Hepatocyte (in vitro differentiated cells): ENCODE measurements at regions not wholly inside any gene's neighbourhood (a gene's known extent, or its start where the extent isn't known, plus 50 kb on each side); places are given as distances from the start of the nearest gene placed in this dataset.

Source experiments
- DNase-seq: peaks from one replicate; pipeline ENCODE4 v3.0.0-alpha.2; 2016; ENCODE audit warnings: low spot score
- H2AFZ ChIP-seq: fragments of 200-600 bp; sonication (generic); 2 replicates; pipeline ENCODE4 v1.6.0; 2016; ENCODE audit warnings: antibody characterized with exemption, mild to moderate bottlenecking
- H3K27ac ChIP-seq: fragments of 200-600 bp; sonication (generic); 2 replicates; pipeline ENCODE4 v1.5.1; 2016; ENCODE audit warnings: mild to moderate bottlenecking
- H3K27me3 ChIP-seq: fragments of 200-600 bp; sonication (generic); 2 replicates; pipeline ENCODE4 v1.6.1; 2016
- H3K36me3 ChIP-seq: fragments of 200-600 bp; sonication (generic); replicated peaks from 2 replicates; pipeline ENCODE4 v1.5.1; 2016; ENCODE audit warnings: low read depth; ENCODE audit not compliant: insufficient read depth
- H3K4me1 ChIP-seq: fragments of 200-600 bp; sonication (generic); 2 replicates; pipeline ENCODE4 v1.5.1; 2016; ENCODE audit warnings: mild to moderate bottlenecking, moderate library complexity; ENCODE audit not compliant: insufficient read depth
- H3K4me2 ChIP-seq: fragments of 200-600 bp; sonication (generic); 2 replicates; pipeline ENCODE4 v1.6.0; 2016
- H3K4me3 ChIP-seq: fragments of 200-600 bp; sonication (generic); 2 replicates; pipeline ENCODE4 v1.5.1; 2016; ENCODE audit warnings: mild to moderate bottlenecking
- H3K79me2 ChIP-seq: fragments of 200-600 bp; sonication (generic); 2 replicates; pipeline ENCODE4 v1.6.0; 2017; ENCODE audit warnings: mild to moderate bottlenecking
- H3K9me2 ChIP-seq: fragments of 200-600 bp; sonication (generic); replicated peaks from 2 replicates; pipeline ENCODE4 v1.6.0; 2017; ENCODE audit warnings: mild to moderate bottlenecking; ENCODE audit not compliant: insufficient read depth
- H3K9me3 ChIP-seq: fragments of 200-600 bp; sonication (generic); 2 replicates; pipeline ENCODE4 v1.5.1; 2016; ENCODE audit warnings: low read depth, mild to moderate bottlenecking
- H4K20me1 ChIP-seq: fragments of 200-600 bp; sonication (generic); 2 replicates; pipeline ENCODE4 v1.6.0; 2016; ENCODE audit warnings: mild to moderate bottlenecking; ENCODE audit not compliant: insufficient read depth, poor library complexity, severe bottlenecking
- CTCF ChIP-seq: fragments of 200-600 bp; sonication (generic); IDR thresholded peaks from 2 replicates; pipeline ENCODE4 v1.5.1; 2016; ENCODE audit warnings: antibody characterized with exemption, mild to moderate bottlenecking; ENCODE audit not compliant: poor library complexity
- EZH2 ChIP-seq: fragments of 200-600 bp; sonication (generic); IDR thresholded peaks from 2 replicates; pipeline ENCODE4 v1.6.1; 2016; ENCODE audit warnings: antibody characterized with exemption, mild to moderate bottlenecking, borderline replicate concordance
- EZH2phosphoT487 ChIP-seq: fragments of 200-600 bp; sonication (generic); IDR thresholded peaks from one replicate; pipeline ENCODE4 v1.6.1; 2018; ENCODE audit warnings: antibody characterized with exemption, mild to moderate bottlenecking, low read depth, moderate library complexity; ENCODE audit not compliant: unreplicated experiment, severe bottlenecking
- WGBS: methylation state at CpG from one replicate; pipeline ENCODE4 v1.1.6; 2016; ENCODE audit warnings: low lambda C conversion rate; ENCODE audit errors: missing lambda C conversion rate; 5-methylcytosine and 5-hydroxymethylcytosine counted together

GRCh38 chr2:163462993-163463392 is 272.8 kb downstream of the FIGN start:
- no peaks in the 10 kb centered on the region for H3K9me3 ChIP-seq
- no peaks in the 10 kb centered on the region for H3K9me2 ChIP-seq
- H3K79me2 ChIP-seq = no peaks in the 10 kb centered on the region
- no peak overlapping the region for H3K4me3 ChIP-seq
- H4K20me1 ChIP-seq = no peaks in the 10 kb centered on the region
- DNase-seq = no peak
- no peaks in the 10 kb centered on the region for H3K27me3 ChIP-seq
- no peaks in the 10 kb centered on the region for H3K36me3 ChIP-seq
- WGBS = 93% methylated on average over 5 of the region's 5 CpGs
- TF ChIP-seq EZH2phosphoT487 (no peak), CTCF (no peak), EZH2 (no peak)
- no peak overlapping the region for H3K27ac ChIP-seq
- peaks cover 4% of the 10 kb centered on the region for H3K4me1 ChIP-seq
- H2AFZ ChIP-seq = no peak overlapping the region
- no peak overlapping the region for H3K4me2 ChIP-seq

GRCh38 chr2:163459986-163460385 is 275.8 kb downstream of the FIGN start:
- H3K4me2 ChIP-seq = no peak overlapping the region
- H3K79me2 ChIP-seq = no peaks in the 10 kb centered on the region
- H2AFZ ChIP-seq = no peak overlapping the region
- WGBS = 96% methylated on average over 9 of the region's 9 CpGs
- no peak for TF ChIP-seq EZH2phosphoT487
- no peak for TF ChIP-seq CTCF
- no peak for TF ChIP-seq EZH2
- no peak for DNase-seq
- no peaks in the 10 kb centered on the region for H3K36me3 ChIP-seq
- no peak overlapping the region for H3K27ac ChIP-seq
- peaks cover 6% of the 10 kb centered on the region for H3K4me1 ChIP-seq
- no peaks in the 10 kb centered on the region for H3K9me3 ChIP-seq
- no peaks in the 10 kb centered on the region for H3K27me3 ChIP-seq
- no peaks in the 10 kb centered on the region for H4K20me1 ChIP-seq
- no peaks in the 10 kb centered on the region for H3K9me2 ChIP-seq
- H3K4me3 ChIP-seq = no peak overlapping the region

- H3K9me3 ChIP-seq = no peaks in the 10 kb centered on the region
- peak; percentile 25 for DNase-seq
- H3K27me3 ChIP-seq = no peaks in the 10 kb centered on the region
- H3K36me3 ChIP-seq = no peaks in the 10 kb centered on the region
- H3K9me2 ChIP-seq = no peaks in the 10 kb centered on the region
- WGBS = 57% methylated on average over 3 of the region's 3 CpGs
- H3K4me2 ChIP-seq = no peak overlapping the region
- no peaks in the 10 kb centered on the region for H4K20me1 ChIP-seq
- peaks cover 9% of the 10 kb centered on the region for H3K4me1 ChIP-seq
- no peak overlapping the region for H3K4me3 ChIP-seq
- no peak overlapping the region for H3K27ac ChIP-seq
- no peaks in the 10 kb centered on the region for H3K79me2 ChIP-seq
- no peak overlapping the region for H2AFZ ChIP-seq
- TF ChIP-seq CTCF (no peak), EZH2 (no peak), EZH2phosphoT487 (no peak)
Measured at GRCh38 chr2:163456953-163457743, 278.7 kb downstream of the FIGN start.
